ENCODE measurements at regions not wholly inside any gene's neighbourhood (a gene's known extent, or its start where the extent isn't known, plus 50 kb on each side); places are given as distances from the start of the nearest gene placed in this dataset.
A peak's percentile ranks its signal among the peaks of the same experiment; 100 is the strongest.
"Not testable (repeated sequence)": the region's sequence is repeated elsewhere in the genome, so short reads cannot be mapped to it uniquely, and the experiment has no call there.

DNA sequence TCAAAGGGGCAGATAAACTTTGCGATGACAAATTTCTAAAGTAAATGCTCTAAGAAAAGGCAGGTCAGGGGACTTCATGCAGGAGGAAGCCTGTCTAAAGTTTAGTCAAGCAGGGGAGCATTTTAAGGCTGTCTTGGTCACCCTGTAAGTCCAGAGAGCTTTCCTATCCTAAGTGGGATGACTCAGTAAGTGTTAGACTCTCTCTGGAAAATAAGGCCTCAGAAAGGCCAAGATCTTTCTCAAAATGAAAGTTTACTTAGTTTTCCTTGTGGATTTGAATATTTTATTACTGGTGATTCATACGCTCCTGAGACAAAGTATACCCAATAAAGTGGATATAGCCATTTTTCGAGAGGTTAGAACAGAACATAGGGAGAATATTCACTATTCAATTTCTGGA, 806.9 kb upstream of the CDH9 start:
- Histone ChIP-seq H2BK15ac (ENCODE audit: low read depth, poor library complexity, severe bottlenecking) (no peak overlapping the region), H3K23ac (ENCODE audit: low read length in 2 of 2) (no peak overlapping the region), H3K4me1 (ENCODE audit: control insufficient read depth, insufficient read depth, low read depth, low read length) (no peaks in the 10 kb centered on the region), H3K4me3 (ENCODE audit: insufficient read depth in 1 of 2, low read depth in 1 of 2, low read length in 2 of 2) (no peak overlapping the region), H2BK12ac (ENCODE audit: low read length in 2 of 2) (no peak overlapping the region), H2AK5ac (ENCODE audit: low read length, severe bottlenecking) (no peak overlapping the region), H3K36me3 (ENCODE audit: control insufficient read depth in 1 of 2, insufficient read depth in 2 of 2, low read depth in 1 of 2, low read length in 2 of 2) (no peaks in the 10 kb centered on the region), H3K14ac (ENCODE audit: low read length in 2 of 2) (no peak overlapping the region), H2BK120ac (ENCODE audit: low read depth, low read length) (no peak overlapping the region), H3K9ac (ENCODE audit: low read length) (no peak overlapping the region), H3K18ac (ENCODE audit: low read depth in 1 of 2, low read length in 2 of 2) (no peak overlapping the region), H3K79me1 (replicated peaks; ENCODE audit: low read length, poor library complexity, severe bottlenecking) (no peaks in the 10 kb centered on the region), H4K8ac (ENCODE audit: low read length) (no peak overlapping the region), H2BK5ac (ENCODE audit: low read depth, low read length, poor library complexity, severe bottlenecking) (no peak overlapping the region), H3K27ac (ENCODE audit: low read length, poor library complexity, severe bottlenecking) (no peak overlapping the region), H3K4ac (ENCODE audit: low read depth in 1 of 2, low read length in 2 of 2) (no peak overlapping the region), H2AFZ (ENCODE audit: low read depth, low read length) (no peak overlapping the region), H3K4me2 (ENCODE audit: low read length, poor library complexity, severe bottlenecking) (no peak overlapping the region), H3K9me3 (ENCODE audit: control insufficient read depth, low read length) (peaks cover 25% of the 10 kb centered on the region), H3K27me3 (ENCODE audit: control insufficient read depth in 1 of 2, insufficient read depth in 1 of 2, low read length in 2 of 2) (no peaks in the 10 kb centered on the region), H4K91ac (ENCODE audit: low read length) (no peak overlapping the region)
- peak; percentile 11 for DNase-seq
- 94% methylated on average over 3 of the region's 3 CpGs for WGBS

GRCh38 chr5:27836704-27837103, 798.3 kb upstream of the CDH9 start:
- H2BK120ac ChIP-seq (ENCODE audit: low read depth, low read length); DNase-seq; H3K27me3 ChIP-seq (ENCODE audit: control insufficient read depth in 1 of 2, insufficient read depth in 1 of 2, low read length in 2 of 2); H3K27ac ChIP-seq (ENCODE audit: low read length, poor library complexity, severe bottlenecking); H3K4me3 ChIP-seq (ENCODE audit: insufficient read depth in 1 of 2, low read depth in 1 of 2, low read length in 2 of 2); H3K4me2 ChIP-seq (ENCODE audit: low read length, poor library complexity, severe bottlenecking); H3K79me1 ChIP-seq (replicated peaks; ENCODE audit: low read length, poor library complexity, severe bottlenecking); H3K4ac ChIP-seq (ENCODE audit: low read depth in 1 of 2, low read length in 2 of 2); H3K4me1 ChIP-seq (ENCODE audit: control insufficient read depth, insufficient read depth, low read depth, low read length); H3K14ac ChIP-seq (ENCODE audit: low read length in 2 of 2); H2BK12ac ChIP-seq (ENCODE audit: low read length in 2 of 2); H4K91ac ChIP-seq (ENCODE audit: low read length); H4K8ac ChIP-seq (ENCODE audit: low read length); H2BK5ac ChIP-seq (ENCODE audit: low read depth, low read length, poor library complexity, severe bottlenecking); H2BK15ac ChIP-seq (ENCODE audit: low read depth, poor library complexity, severe bottlenecking); H3K23ac ChIP-seq (ENCODE audit: low read length in 2 of 2); H3K36me3 ChIP-seq (ENCODE audit: control insufficient read depth in 1 of 2, insufficient read depth in 2 of 2, low read depth in 1 of 2, low read length in 2 of 2); H2AFZ ChIP-seq (ENCODE audit: low read depth, low read length); H2AK5ac ChIP-seq (ENCODE audit: low read length, severe bottlenecking); H3K18ac ChIP-seq (ENCODE audit: low read depth in 1 of 2, low read length in 2 of 2); H3K9ac ChIP-seq (ENCODE audit: low read length): not testable (repeated sequence)
- peaks cover 16% of the 10 kb centered on the region for H3K9me3 ChIP-seq (ENCODE audit: control insufficient read depth, low read length)
- WGBS = 95% methylated on average over 20 of the region's 21 CpGs

- Histone ChIP-seq H4K91ac (ENCODE audit: low read length) (no peak overlapping the region), H3K36me3 (ENCODE audit: control insufficient read depth in 1 of 2, insufficient read depth in 2 of 2, low read depth in 1 of 2, low read length in 2 of 2) (no peaks in the 10 kb centered on the region), H3K9ac (ENCODE audit: low read length) (no peak overlapping the region), H3K14ac (ENCODE audit: low read length in 2 of 2) (no peak overlapping the region), H3K27ac (ENCODE audit: low read length, poor library complexity, severe bottlenecking) (no peak overlapping the region), H2BK5ac (ENCODE audit: low read depth, low read length, poor library complexity, severe bottlenecking) (no peak overlapping the region), H2AFZ (ENCODE audit: low read depth, low read length) (no peak overlapping the region), H2AK5ac (ENCODE audit: low read length, severe bottlenecking) (no peak overlapping the region), H3K9me3 (ENCODE audit: control insufficient read depth, low read length) (peaks cover 9% of the 10 kb centered on the region), H3K23ac (ENCODE audit: low read length in 2 of 2) (no peak overlapping the region), H2BK12ac (ENCODE audit: low read length in 2 of 2) (no peak overlapping the region), H3K18ac (ENCODE audit: low read depth in 1 of 2, low read length in 2 of 2) (no peak overlapping the region), H4K8ac (ENCODE audit: low read length) (no peak overlapping the region), H2BK120ac (ENCODE audit: low read depth, low read length) (no peak overlapping the region), H3K4ac (ENCODE audit: low read depth in 1 of 2, low read length in 2 of 2) (no peak overlapping the region), H2BK15ac (ENCODE audit: low read depth, poor library complexity, severe bottlenecking) (no peak overlapping the region), H3K4me2 (ENCODE audit: low read length, poor library complexity, severe bottlenecking) (no peak overlapping the region), H3K79me1 (replicated peaks; ENCODE audit: low read length, poor library complexity, severe bottlenecking) (no peaks in the 10 kb centered on the region), H3K27me3 (ENCODE audit: control insufficient read depth in 1 of 2, insufficient read depth in 1 of 2, low read length in 2 of 2) (no peaks in the 10 kb centered on the region), H3K4me1 (ENCODE audit: control insufficient read depth, insufficient read depth, low read depth, low read length) (no peaks in the 10 kb centered on the region), H3K4me3 (ENCODE audit: insufficient read depth in 1 of 2, low read depth in 1 of 2, low read length in 2 of 2) (no peak overlapping the region)
- WGBS = 91% methylated on average over 1 of the region's 1 CpG
- DNase-seq = no peak
Observed at GRCh38 chr5:27832886-27833285, 794.5 kb upstream of the CDH9 start.

DNA sequence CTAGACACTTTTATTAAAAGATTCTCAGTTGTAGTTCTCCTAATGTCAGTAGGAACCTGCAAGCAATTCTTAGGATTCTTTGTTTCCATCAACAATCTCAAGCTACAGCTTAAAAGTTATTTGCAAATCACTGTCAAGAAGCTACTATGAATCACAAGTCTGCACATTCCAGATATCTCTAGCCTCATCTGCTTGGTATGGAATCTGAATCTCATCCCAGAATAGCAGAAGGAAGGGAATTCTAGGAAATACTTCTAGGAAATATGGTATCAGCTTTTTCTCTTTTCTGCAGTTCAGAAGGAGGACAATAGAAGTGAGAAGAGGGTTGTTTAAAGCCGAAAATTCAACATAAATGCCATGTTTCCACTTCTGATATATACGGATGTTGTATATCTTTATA, 792.2 kb upstream of the CDH9 start:
- peaks cover 3% of the 10 kb centered on the region for H3K9me3 ChIP-seq (ENCODE audit: control insufficient read depth, low read length)
- H2BK12ac ChIP-seq (ENCODE audit: low read length in 2 of 2) = no peak overlapping the region
- no peak overlapping the region for H4K8ac ChIP-seq (ENCODE audit: low read length)
- no peak overlapping the region for H3K23ac ChIP-seq (ENCODE audit: low read length in 2 of 2)
- H3K4ac ChIP-seq (ENCODE audit: low read depth in 1 of 2, low read length in 2 of 2) = no peak overlapping the region
- no peak overlapping the region for H2BK15ac ChIP-seq (ENCODE audit: low read depth, poor library complexity, severe bottlenecking)
- H2AK5ac ChIP-seq (ENCODE audit: low read length, severe bottlenecking) = no peak overlapping the region
- H4K91ac ChIP-seq (ENCODE audit: low read length) = no peak overlapping the region
- H3K14ac ChIP-seq (ENCODE audit: low read length in 2 of 2) = no peak overlapping the region
- no peak overlapping the region for H2BK120ac ChIP-seq (ENCODE audit: low read depth, low read length)
- peak overlapping the region; percentile 43 for H3K27ac ChIP-seq (ENCODE audit: low read length, poor library complexity, severe bottlenecking)
- H2BK5ac ChIP-seq (ENCODE audit: low read depth, low read length, poor library complexity, severe bottlenecking) = no peak overlapping the region
- no peaks in the 10 kb centered on the region for H3K4me1 ChIP-seq (ENCODE audit: control insufficient read depth, insufficient read depth, low read depth, low read length)
- peak; percentile 17 for DNase-seq
- H3K9ac ChIP-seq (ENCODE audit: low read length) = no peak overlapping the region
- no peak overlapping the region for H3K18ac ChIP-seq (ENCODE audit: low read depth in 1 of 2, low read length in 2 of 2)
- whole genome bisulfite sequencing = no CpG with 5 or more reads among the region's 2 CpGs
- no peaks in the 10 kb centered on the region for H3K36me3 ChIP-seq (ENCODE audit: control insufficient read depth in 1 of 2, insufficient read depth in 2 of 2, low read depth in 1 of 2, low read length in 2 of 2)
- no peaks in the 10 kb centered on the region for H3K79me1 ChIP-seq (replicated peaks; ENCODE audit: low read length, poor library complexity, severe bottlenecking)
- H3K27me3 ChIP-seq (ENCODE audit: control insufficient read depth in 1 of 2, insufficient read depth in 1 of 2, low read length in 2 of 2) = no peaks in the 10 kb centered on the region
- H2AFZ ChIP-seq (ENCODE audit: low read depth, low read length) = no peak overlapping the region
- no peak overlapping the region for H3K4me3 ChIP-seq (ENCODE audit: insufficient read depth in 1 of 2, low read depth in 1 of 2, low read length in 2 of 2)
- H3K4me2 ChIP-seq (ENCODE audit: low read length, poor library complexity, severe bottlenecking) = no peak overlapping the region
